Neural cell (in vitro differentiated cells): ENCODE measurements at regions not wholly inside any gene's neighbourhood (a gene's known extent, or its start where the extent isn't known, plus 50 kb on each side); places are given as distances from the start of the nearest gene placed in this dataset.

ENCODE experiments used
- H2AFZ ChIP-seq: fragments of 200-600, 300-800 bp; sonication (generic), shearing (Covaris generic); 2 replicates; pipeline ENCODE4 v1.6.0; 2014; ENCODE audit warnings: low read depth, mild to moderate bottlenecking, antibody characterized with exemption, low read length, moderate library complexity
- H3F3A ChIP-seq: fragments of 200-600 bp; shearing (Covaris generic); 2 replicates; pipeline ENCODE4 v1.6.1; 2016; ENCODE audit warnings: mild to moderate bottlenecking, moderate library complexity, mixed read lengths, antibody characterized with exemption, low read length; ENCODE audit not compliant: insufficient read depth, poor library complexity, severe bottlenecking
- H3K27ac ChIP-seq: fragments of 200-600, 300-800 bp; sonication (generic), shearing (Covaris generic); 2 replicates; pipeline ENCODE4 v1.5.1; 2014; ENCODE audit warnings: mild to moderate bottlenecking, low read length, moderate library complexity
- H3K27me3 ChIP-seq: fragments of 300-800, 200-600 bp; sonication (generic), shearing (Covaris generic); 2 replicates; pipeline ENCODE4 v1.6.0; 2014; ENCODE audit warnings: mild to moderate bottlenecking, low read depth, low read length, moderate library complexity; ENCODE audit not compliant: insufficient read depth
- H3K36me3 ChIP-seq: fragments of 300-800, 200-600 bp; sonication (generic), shearing (Covaris generic); 2 replicates; pipeline ENCODE4 v1.5.1; 2014; ENCODE audit warnings: mild to moderate bottlenecking, antibody characterized with exemption, low read length, moderate library complexity; ENCODE audit not compliant: insufficient read depth
- H3K4me2 ChIP-seq: fragments of 300-800, 200-600 bp; sonication (generic), shearing (Covaris generic); 2 replicates; pipeline ENCODE4 v1.6.0; 2014; ENCODE audit warnings: mild to moderate bottlenecking, low read length
- H3K4me3 ChIP-seq: fragments of 300-800, 200-600 bp; sonication (generic), shearing (Covaris generic); 2 replicates; pipeline ENCODE4 v1.5.1; 2014; ENCODE audit warnings: mild to moderate bottlenecking, low read length, moderate library complexity
- H3K79me2 ChIP-seq: fragments of 200-600 bp; shearing (Covaris generic); replicated peaks from 2 replicates; pipeline ENCODE4 v1.6.0; 2014; ENCODE audit warnings: mild to moderate bottlenecking, low read length, moderate library complexity; ENCODE audit not compliant: insufficient read depth
- H3K9ac ChIP-seq: fragments of 300-800, 200-600 bp; sonication (generic), shearing (Covaris generic); 2 replicates; pipeline ENCODE4 v1.6.1; 2016; ENCODE audit warnings: mild to moderate bottlenecking, low read length, mixed read lengths
- H3K9me2 ChIP-seq: fragments of 200-600 bp; shearing (Covaris generic); 2 replicates; pipeline ENCODE4 v1.6.1; 2016; ENCODE audit warnings: mild to moderate bottlenecking, low read length, mixed read lengths; ENCODE audit not compliant: insufficient read depth
- H3K9me3 ChIP-seq: fragments of 200-600, 300-800 bp; sonication (generic), shearing (Covaris generic); 2 replicates; pipeline ENCODE4 v1.6.1; 2016; ENCODE audit warnings: mild to moderate bottlenecking, mixed run types, low read length, moderate library complexity, mixed read lengths
- H4K20me1 ChIP-seq: fragments of 200-600 bp; shearing (Covaris generic); 2 replicates; pipeline ENCODE4 v1.6.1; 2016; ENCODE audit warnings: mild to moderate bottlenecking, mixed run types; ENCODE audit not compliant: insufficient read depth
- EP300 ChIP-seq: fragments of 450-650 bp; conservative IDR thresholded peaks from 2 replicates; pipeline ENCODE4 v1.6.1; 2014; ENCODE audit warnings: antibody characterized with exemption, mild to moderate bottlenecking, moderate library complexity; ENCODE audit not compliant: poor library complexity, severe bottlenecking
- EZH2 ChIP-seq: fragments of 200-600, 300-800 bp; shearing (Covaris generic), sonication (generic); IDR thresholded peaks from 2 replicates; pipeline ENCODE4 v1.6.1; 2014; ENCODE audit warnings: antibody characterized with exemption, low read length, borderline replicate concordance, mild to moderate bottlenecking; ENCODE audit not compliant: insufficient read depth, poor library complexity, severe bottlenecking
- MXI1 ChIP-seq: fragments of 450-650 bp; conservative IDR thresholded peaks from 2 replicates; pipeline ENCODE4 v1.6.1; 2014; ENCODE audit warnings: antibody characterized with exemption, mild to moderate bottlenecking; ENCODE audit not compliant: poor library complexity, severe bottlenecking
- POLR2AphosphoS5 ChIP-seq: IDR thresholded peaks from 2 replicates; pipeline ENCODE4 v1.6.1; 2012
- RAD21 ChIP-seq: fragments of 450-650 bp; conservative IDR thresholded peaks from 2 replicates; pipeline ENCODE4 v1.6.1; 2014; ENCODE audit warnings: antibody characterized with exemption, mild to moderate bottlenecking, moderate library complexity
- REST ChIP-seq: IDR thresholded peaks from 2 replicates; pipeline ENCODE4 v1.6.1; 2012; ENCODE audit warnings: borderline replicate concordance
- SMC3 ChIP-seq: fragments of 450-650 bp; conservative IDR thresholded peaks from 2 replicates; pipeline ENCODE4 v1.6.1; 2014; ENCODE audit warnings: antibody characterized with exemption, mild to moderate bottlenecking, moderate library complexity; ENCODE audit not compliant: poor library complexity
- TAF1 ChIP-seq: IDR thresholded peaks from 2 replicates; pipeline ENCODE4 v1.6.1; 2012; ENCODE audit warnings: low read depth
- TF ChIP-seq, protein P1 (sequence below): fragments of 450-650 bp; IDR thresholded peaks from 2 replicates; pipeline ENCODE4 v1.5.1; 2014; ENCODE audit warnings: antibody characterized with exemption, mild to moderate bottlenecking, moderate library complexity; ENCODE audit not compliant: poor library complexity, severe bottlenecking

- H3K9me3 ChIP-seq = no peaks in the 10 kb centered on the region
- H3F3A ChIP-seq = no peaks in the 10 kb centered on the region
- no peak overlapping the region for H2AFZ ChIP-seq
- no peaks in the 10 kb centered on the region for H3K36me3 ChIP-seq
- no peaks in the 10 kb centered on the region for H3K9me2 ChIP-seq
- no peaks in the 10 kb centered on the region for H3K27me3 ChIP-seq
- TF ChIP-seq EZH2 (no peak), RAD21 (no peak), TAF1 (no peak)
- no peaks in the 10 kb centered on the region for H4K20me1 ChIP-seq
- no peaks in the 10 kb centered on the region for H3K79me2 ChIP-seq
- no peak overlapping the region for H3K4me3 ChIP-seq
- no peak overlapping the region for H3K4me2 ChIP-seq
- no peak overlapping the region for H3K9ac ChIP-seq
- no peak overlapping the region for H3K27ac ChIP-seq
Measured at GRCh38 chr7:371779-372545, 82.0 kb downstream of the FOXL3 start.

DNA sequence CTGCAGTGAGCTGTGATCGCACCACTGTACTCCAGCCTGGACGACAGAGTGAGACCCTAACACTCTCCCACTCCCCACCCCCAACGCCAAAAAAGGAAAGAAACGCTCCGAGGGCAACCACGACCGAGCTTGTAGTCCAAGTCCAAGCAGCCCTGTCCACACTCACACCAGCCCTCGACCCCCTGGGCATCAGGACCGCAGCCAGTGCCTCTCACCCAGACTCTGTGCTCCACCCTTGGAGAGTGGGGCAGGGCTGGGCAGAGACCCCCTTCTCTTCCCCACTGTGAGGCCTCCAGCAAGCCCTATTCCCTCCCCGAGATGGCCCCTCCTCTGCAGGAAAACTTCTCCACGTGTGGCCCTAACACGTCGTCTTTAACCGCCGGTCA is 82.6 kb downstream of the FOXL3 start:
- Histone ChIP-seq H2AFZ (no peak overlapping the region), H3F3A (no peaks in the 10 kb centered on the region), H3K79me2 (no peaks in the 10 kb centered on the region), H3K9me2 (no peaks in the 10 kb centered on the region), H3K9ac (no peak overlapping the region), H3K27me3 (no peaks in the 10 kb centered on the region), H3K36me3 (no peaks in the 10 kb centered on the region), H3K27ac (no peak overlapping the region), H3K4me2 (no peak overlapping the region), H4K20me1 (no peaks in the 10 kb centered on the region), H3K9me3 (no peaks in the 10 kb centered on the region), H3K4me3 (no peak overlapping the region)
- TF ChIP-seq RAD21 = no peak
- no peak for TF ChIP-seq MXI1
- TF ChIP-seq, protein P1, sequence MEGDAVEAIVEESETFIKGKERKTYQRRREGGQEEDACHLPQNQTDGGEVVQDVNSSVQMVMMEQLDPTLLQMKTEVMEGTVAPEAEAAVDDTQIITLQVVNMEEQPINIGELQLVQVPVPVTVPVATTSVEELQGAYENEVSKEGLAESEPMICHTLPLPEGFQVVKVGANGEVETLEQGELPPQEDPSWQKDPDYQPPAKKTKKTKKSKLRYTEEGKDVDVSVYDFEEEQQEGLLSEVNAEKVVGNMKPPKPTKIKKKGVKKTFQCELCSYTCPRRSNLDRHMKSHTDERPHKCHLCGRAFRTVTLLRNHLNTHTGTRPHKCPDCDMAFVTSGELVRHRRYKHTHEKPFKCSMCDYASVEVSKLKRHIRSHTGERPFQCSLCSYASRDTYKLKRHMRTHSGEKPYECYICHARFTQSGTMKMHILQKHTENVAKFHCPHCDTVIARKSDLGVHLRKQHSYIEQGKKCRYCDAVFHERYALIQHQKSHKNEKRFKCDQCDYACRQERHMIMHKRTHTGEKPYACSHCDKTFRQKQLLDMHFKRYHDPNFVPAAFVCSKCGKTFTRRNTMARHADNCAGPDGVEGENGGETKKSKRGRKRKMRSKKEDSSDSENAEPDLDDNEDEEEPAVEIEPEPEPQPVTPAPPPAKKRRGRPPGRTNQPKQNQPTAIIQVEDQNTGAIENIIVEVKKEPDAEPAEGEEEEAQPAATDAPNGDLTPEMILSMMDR = no peak
- no peak for TF ChIP-seq TAF1
- no peak for TF ChIP-seq SMC3
- TF ChIP-seq EZH2 = no peak
- TF ChIP-seq REST = no peak
- TF ChIP-seq EP300 = no peak
- TF ChIP-seq POLR2AphosphoS5 = no peak
